Hepatocyte (in vitro differentiated cells): ENCODE measurements at regions not wholly inside any gene's neighbourhood (a gene's known extent, or its start where the extent isn't known, plus 50 kb on each side); places are given as distances from the start of the nearest gene placed in this dataset.

ENCODE experiments used
- CTCF ChIP-seq: fragments of 200-600 bp; sonication (generic); IDR thresholded peaks from 2 replicates; pipeline ENCODE4 v1.5.1; 2016; ENCODE audit warnings: antibody characterized with exemption, mild to moderate bottlenecking; ENCODE audit not compliant: poor library complexity
- EZH2phosphoT487 ChIP-seq: fragments of 200-600 bp; sonication (generic); IDR thresholded peaks from one replicate; pipeline ENCODE4 v1.6.1; 2018; ENCODE audit warnings: antibody characterized with exemption, mild to moderate bottlenecking, low read depth, moderate library complexity; ENCODE audit not compliant: unreplicated experiment, severe bottlenecking

- TF ChIP-seq CTCF (no peak), EZH2phosphoT487 (no peak)
Measured at GRCh38 chr5:81901586-81901985, 70.2 kb upstream of the ATG10 start.
